NCI-H510A (cell line): ENCODE measurements at regions not wholly inside any gene's neighbourhood (a gene's known extent, or its start where the extent isn't known, plus 50 kb on each side); places are given as distances from the start of the nearest gene placed in this dataset.
"Not testable (repeated sequence)": the region's sequence is repeated elsewhere in the genome, so short reads cannot be mapped to it uniquely, and the experiment has no call there.

Source experiments
- DNase-seq: peaks from one replicate; lab custom pipeline; 2025; lab: John Stamatoyannopoulos, UW

- no peak for DNase-seq
These were observed 61.2 kb downstream of the VIP start for GRCh38 chr6:152811785-152812184.

- no peak for DNase-seq
These were observed 64.8 kb downstream of the VIP start for GRCh38 chr6:152815230-152815872.

GRCh38 chr6:152816055-152816454 is 65.5 kb downstream of the VIP start:
- DNase-seq, result no peak

- no peak for DNase-seq
These were observed 70.9 kb downstream of the VIP start for GRCh38 chr6:152821525-152821924.

GRCh38 chr6:152824666-152825065 is 74.1 kb downstream of the VIP start:
- no peak for DNase-seq

- DNase-seq, result no peak
These were observed 77.8 kb downstream of the VIP start for GRCh38 chr6:152828431-152828830.

- not testable (repeated sequence) for DNase-seq
These were observed 83.8 kb downstream of the VIP start for GRCh38 chr6:152834366-152834765.

GRCh38 chr6:152836523-152836922 is 85.9 kb downstream of the VIP start:
- DNase-seq, result no peak

- no peak for DNase-seq
These were observed 94.8 kb downstream of the VIP start for GRCh38 chr6:152845421-152845820.

GRCh38 chr6:152846825-152847224 is 96.2 kb downstream of the VIP start:
- DNase-seq, result no peak

GRCh38 chr6:152848919-152849318 is 98.3 kb downstream of the VIP start:
- DNase-seq, result no peak

GRCh38 chr6:152854086-152854795 is 103.6 kb downstream of the VIP start:
- no peak for DNase-seq

GRCh38 chr6:152858141-152858540 is 107.5 kb downstream of the VIP start:
- no peak for DNase-seq

- DNase-seq, result no peak
These were observed 108.6 kb downstream of the VIP start for GRCh38 chr6:152859225-152859624.

GRCh38 chr6:152863618-152864326 is 113.2 kb downstream of the VIP start:
- peak; percentile 23 for DNase-seq

- DNase-seq, result no peak
These were observed 108.6 kb downstream of the FBXO5 start for GRCh38 chr6:152874267-152874666.

- no peak for DNase-seq
These were observed 107.8 kb downstream of the FBXO5 start for GRCh38 chr6:152874846-152875568.

GRCh38 chr6:152879681-152880080 is 103.2 kb downstream of the FBXO5 start:
- DNase-seq, result no peak

GRCh38 chr6:152893187-152893586 is 89.7 kb downstream of the FBXO5 start:
- no peak for DNase-seq

- no peak for DNase-seq
These were observed 85.9 kb downstream of the FBXO5 start for GRCh38 chr6:152896923-152897322.

- no peak for DNase-seq
These were observed 84.9 kb downstream of the FBXO5 start for GRCh38 chr6:152897807-152898399.

- DNase-seq, result no peak
These were observed 78.2 kb downstream of the FBXO5 start for GRCh38 chr6:152904678-152905077.
